ENCODE measurements at regions not wholly inside any gene's neighbourhood (a gene's known extent, or its start where the extent isn't known, plus 50 kb on each side); places are given as distances from the start of the nearest gene placed in this dataset.
"Not testable (repeated sequence)": the region's sequence is repeated elsewhere in the genome, so short reads cannot be mapped to it uniquely, and the experiment has no call there.

DNA sequence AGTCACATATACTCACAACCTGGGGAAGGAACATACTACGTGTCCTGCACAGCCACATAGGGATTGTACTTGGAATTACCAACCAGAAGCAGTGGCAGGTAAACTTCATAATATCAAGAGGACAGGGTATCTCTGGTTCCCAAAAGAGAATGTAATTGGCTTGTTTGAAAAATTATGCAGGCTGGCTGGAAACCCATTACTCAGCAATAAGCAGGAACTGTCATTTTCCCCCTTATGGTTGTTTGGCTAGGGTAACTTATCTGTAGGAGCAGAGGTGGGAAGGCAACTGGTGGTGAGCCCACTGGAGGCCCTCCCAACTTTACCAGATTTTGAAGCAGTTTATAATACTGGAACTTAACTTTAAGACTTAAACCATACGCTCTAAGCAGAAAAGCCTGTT lies 924.1 kb downstream of the LRRIQ3 start:
- no peak for DNase-seq (ENCODE audit: low read depth, low spot score)

DNA sequence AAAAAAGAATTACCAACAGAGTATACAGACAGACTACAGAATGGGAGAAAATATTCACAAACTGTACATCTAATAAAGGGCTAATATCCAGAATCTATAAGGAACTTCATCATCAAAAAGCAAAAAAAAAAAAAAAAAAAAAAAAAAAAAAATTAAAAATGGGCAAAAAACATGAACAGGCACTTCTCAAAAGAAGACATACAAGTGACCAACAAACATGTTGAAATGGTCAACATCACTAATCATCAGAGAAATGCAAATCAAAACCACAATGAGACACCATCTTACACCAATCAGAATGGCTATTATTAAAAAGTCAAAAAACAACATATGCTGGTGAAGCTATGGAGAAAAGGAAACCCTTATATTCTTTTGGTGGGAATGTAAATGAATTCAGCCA lies 952.8 kb downstream of the LRRIQ3 start:
- not testable (repeated sequence) for DNase-seq (ENCODE audit: low read depth, low spot score)

DNA sequence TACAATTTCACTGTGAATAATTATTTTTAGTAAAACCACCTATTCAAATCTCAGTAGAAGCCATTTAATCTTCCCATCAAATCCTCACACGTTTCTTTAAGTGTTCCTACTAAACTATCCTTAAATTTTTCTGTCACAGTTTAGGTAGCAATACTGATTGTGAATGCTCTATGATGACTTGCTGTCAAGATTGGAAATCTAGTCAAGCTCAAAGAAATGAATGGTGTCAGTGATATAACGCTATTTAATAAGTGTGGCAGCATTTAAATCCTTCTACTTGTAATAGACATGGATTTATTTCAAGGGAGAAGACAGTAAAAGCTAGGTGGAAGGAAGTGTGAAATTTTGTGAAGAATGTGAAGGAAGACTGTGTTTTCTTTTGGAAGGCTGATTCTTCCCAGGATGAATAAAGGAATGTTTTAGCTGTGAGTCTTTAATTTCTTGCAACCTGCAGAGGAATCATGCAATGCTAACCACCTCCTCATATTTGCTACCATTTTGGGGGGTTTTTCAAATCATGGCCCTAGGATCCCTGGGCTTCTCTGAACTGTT lies 936.7 kb upstream of the NEGR1 start:
- no peak for DNase-seq (ENCODE audit: low read depth, low spot score)

DNA sequence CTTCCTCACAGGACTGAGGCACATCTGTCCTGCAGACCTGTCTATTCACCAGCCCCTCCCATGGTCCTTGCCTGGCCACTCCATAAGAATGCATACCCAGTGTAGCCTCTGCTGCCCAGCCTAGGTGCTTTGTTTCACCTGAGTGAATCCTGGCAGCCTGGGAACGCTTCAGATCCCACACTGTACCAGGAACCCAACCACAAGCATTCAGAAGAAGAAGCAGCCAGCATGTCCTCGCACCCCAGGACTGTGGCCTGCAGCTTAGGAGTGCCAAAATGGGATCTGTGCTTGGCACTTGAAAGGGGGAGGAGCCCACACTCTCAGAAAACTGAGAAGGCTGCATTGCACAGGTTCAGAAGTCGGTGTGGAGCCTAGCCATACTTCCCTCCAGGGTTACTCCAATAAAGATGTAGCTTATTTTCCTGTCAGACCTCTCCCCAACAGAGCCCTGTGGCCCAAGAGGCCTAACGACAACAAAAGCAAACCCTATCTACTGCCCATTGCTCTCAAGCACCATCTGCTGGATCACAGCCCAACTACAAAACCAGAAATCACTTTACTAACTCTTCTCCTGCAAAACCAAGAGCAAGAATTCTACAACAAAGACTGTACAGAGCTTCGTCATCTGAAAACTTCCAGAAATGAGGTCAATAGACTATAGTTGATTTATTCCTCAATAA lies 923.1 kb upstream of the NEGR1 start:
- DNase-seq (ENCODE audit: low read depth, low spot score), result no peak

DNA sequence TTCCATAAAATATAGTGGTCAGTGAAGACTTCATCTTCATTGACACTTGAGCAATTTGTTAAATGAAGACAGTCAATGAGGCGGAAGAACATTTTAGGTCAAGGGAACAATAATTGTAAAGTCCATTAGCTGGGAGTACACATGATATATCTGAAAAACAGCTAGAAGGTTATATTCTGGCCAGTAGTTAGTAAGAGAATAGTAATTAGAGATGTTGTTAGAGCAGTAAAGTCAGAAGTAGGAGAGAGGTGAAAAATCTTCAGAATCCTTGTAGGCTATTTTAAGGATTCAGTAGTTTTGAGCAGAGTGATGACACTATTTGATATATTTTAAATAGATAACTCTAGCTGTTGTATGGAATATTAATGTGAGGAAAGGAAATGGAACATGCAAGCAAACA lies 915.6 kb upstream of the NEGR1 start:
- DNase-seq (ENCODE audit: low read depth, low spot score), result no peak

DNA sequence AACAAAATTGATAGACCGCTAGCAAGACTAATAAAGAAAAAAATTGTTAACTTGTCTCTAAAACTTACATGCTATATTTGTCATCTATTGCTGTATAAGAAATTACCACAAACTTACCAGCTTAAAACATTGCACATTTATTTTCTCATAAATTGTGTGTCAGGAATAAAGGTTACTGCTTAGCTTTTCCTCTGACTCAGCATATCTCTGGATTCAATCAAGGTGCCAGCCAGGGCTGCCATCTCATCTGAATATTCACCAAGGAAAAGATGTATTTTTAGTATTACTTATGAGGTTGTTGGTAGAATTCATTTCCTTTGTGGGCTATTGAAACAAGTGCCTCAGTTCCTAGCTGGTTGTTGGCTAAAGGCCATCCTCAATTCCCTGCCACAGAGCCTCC lies 912.6 kb upstream of the NEGR1 start:
- no peak for DNase-seq (ENCODE audit: low read depth, low spot score)

DNA sequence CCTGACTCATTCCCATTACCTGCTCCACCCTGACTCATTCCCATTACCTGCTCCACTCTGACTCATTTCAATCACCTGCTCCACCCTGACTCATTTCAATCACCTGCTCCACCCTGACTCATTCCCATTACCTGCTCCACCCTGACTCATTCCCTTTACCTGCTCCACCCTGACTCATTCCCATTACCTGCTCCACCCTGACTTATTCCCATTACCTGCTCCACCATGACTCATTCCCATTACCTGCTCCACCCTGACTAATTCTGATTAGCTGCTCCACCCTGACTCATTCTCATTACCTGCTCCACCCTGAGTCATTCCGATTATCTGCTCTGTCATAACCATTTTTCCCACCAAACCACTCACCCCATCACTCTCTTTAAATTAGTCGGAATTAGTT lies 901.2 kb upstream of the NEGR1 start:
- not testable (repeated sequence) for DNase-seq (ENCODE audit: low read depth, low spot score)

DNA sequence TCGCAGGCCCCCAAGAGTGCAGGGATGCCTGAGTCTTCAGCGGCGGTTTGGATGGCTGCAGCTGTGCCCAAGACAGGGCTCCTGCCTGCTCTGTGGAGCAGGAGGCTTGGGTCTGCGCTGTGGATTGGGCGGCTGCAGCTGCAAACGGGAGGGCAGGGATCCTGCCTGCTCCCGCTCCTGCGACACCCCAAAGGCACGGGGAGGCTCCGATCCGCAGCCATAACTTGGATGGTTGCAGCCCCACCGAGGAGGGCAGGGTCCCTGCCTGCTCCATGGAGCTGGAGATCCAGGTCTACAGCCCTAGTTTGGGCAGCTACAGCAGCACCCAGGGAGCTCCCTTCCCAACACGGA lies 898.8 kb upstream of the NEGR1 start:
- DNase-seq (ENCODE audit: low read depth, low spot score), result no peak

DNA sequence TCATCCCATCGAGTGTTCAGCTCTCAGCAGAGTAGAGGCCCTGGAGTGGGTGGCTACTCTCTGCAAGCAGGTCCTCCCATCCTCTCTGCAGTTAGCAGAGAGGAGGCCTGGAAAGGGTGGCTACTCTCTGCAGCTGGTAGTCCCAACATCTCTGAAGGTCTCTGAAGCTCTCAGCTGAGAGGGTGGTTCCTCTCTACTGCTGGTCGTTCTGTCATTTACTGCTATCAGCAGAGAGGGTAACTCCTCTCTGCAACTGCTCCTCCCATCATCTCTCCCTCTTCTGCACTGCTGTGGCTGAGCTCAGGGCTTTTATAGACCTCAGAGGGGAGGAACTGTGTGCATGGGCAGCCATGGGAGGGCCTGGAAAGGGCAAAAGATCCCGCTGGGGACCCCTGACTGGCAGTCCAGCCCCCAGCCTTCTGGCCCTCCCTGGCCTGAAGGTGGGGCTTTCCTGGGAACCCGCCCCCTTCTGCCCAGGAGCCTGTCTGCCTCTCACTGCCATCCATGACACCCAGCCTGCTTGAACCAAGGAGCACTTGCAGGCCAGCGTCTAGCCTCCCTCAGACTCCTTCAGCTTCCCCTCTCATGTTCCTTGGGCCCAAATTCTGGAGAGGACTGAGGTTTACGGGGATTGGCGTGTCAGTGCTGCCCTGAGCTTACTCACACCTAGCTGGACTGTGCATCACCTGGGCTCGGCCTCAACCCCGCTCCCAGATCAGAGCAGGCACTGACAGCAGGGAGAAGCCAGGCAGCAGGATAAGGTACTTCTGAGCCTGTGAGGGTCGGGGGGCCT lies 898.3 kb upstream of the NEGR1 start:
- no peak for DNase-seq (ENCODE audit: low read depth, low spot score)

DNA sequence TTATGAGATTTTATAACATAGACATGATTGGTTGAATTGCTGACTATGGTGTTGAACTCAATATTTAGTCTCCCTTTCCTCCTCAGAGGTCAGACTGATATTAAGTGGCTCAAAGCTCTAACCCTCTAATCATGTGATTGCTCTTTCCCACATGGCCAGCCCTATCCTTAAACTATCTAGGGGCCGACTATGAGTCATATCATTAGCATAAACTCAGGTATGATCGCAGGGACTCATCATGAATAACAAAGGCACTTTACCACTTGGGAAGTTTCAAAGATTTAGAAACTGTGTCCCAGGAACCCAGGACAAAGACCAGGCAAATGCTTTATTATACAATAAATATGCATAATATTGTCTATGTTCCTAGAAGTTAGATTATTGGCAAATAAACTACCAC lies 894.6 kb upstream of the NEGR1 start:
- DNase-seq (ENCODE audit: low read depth, low spot score), result no peak

DNA sequence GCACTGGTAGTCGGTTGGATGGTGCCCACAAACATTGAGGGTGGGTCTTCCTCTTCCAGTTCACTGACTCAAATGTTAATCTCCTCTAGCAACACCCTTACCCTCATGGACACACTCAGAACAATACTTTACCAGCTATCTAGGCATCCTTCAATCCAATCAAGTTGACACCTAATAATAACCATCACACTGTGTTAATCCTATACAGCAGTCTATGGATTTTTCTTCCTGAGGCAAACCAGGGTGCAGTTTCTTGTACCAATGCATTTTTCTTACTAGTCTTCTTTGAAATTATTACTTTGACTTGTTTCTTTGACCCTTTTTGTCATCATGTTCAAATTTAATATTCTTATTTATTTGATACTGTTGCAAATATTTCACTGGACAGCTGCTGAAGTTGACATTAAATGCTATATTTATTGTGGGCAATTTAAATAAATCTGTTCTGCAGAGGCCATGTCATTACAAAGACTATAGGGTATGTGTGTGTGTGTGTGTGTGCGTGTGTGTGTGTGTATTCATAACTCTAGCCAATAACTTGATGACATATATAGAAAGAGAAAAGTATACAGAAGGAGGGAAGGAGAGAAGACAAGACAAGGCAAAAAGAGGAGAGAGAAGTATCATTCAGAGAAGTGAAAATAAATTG lies 884.8 kb upstream of the NEGR1 start:
- no peak for DNase-seq (ENCODE audit: low read depth, low spot score)

DNA sequence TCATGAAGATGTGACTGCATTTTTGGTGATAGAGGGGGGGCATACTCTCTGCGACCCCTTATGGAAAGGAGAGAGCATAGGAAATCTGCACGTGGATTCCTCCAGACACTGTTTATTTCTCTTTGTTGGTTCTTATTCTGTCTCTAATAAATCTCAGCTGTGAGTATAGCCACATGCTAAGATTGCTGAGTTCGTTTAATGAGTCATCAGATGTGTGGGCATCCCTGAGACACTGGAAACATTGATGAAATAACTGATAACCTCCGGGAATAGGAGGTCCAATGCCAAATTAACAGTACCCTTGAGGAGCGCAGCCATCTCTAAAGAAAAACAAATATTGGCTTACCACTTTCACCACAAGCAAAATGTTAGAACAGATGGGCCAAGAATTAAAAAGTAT lies 880.2 kb upstream of the NEGR1 start:
- no peak for DNase-seq (ENCODE audit: low read depth, low spot score)

DNA sequence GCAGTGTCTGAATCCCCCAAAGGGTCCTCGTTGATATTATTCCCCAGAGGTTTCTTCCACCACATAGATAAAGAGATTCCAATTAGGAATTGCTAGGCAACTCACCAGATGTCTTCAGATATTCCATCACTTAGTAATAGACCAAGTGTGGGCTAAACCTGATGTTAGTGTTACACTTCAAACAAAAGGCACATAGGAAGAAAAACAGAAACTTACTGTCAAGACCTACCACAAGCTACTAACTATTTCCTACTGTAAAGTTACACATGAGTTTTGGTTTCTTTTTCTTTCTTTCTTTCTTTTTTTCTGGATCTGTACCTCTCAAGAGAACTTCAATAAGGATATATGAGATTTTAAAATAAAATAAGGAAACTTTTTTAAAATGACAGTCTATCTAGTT lies 879.1 kb upstream of the NEGR1 start:
- no peak for DNase-seq (ENCODE audit: low read depth, low spot score)

DNA sequence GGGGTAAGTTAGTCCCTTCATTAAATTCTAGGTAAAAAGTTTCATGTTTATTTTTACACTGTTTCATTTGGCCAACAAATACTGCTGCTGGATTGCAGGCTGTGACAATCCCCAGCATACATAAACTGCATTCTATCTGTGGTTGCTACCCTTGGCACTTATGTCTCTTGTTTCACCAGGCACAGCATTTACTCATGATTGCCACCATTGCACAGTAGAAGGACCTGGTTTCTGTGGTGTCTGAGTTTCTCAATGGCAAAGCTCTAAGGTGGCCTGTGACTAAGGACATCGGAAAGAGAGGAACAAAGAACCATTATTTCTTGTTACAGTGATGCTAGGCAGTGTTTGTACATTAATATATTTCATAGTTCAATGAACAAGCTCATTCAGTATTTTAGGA lies 878.4 kb upstream of the NEGR1 start:
- DNase-seq (ENCODE audit: low read depth, low spot score), result no peak

DNA sequence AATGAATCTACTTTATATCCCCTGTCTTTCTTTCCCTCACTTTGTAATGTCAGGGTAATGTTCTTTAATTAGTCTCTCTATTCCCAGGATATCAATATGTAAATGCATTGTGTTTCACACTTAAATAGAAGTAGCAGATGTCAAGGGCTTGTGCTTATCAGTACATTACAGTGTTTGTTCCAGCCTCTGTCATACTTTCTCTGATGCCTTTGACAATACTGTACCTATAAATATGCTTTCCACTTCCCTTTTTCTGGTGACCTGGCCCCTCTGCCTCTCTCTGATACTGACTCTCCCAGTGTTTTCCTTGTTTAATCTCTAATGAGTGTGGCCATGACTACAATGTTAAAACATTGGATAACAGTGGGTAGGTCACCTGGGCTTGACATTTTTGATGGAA lies 862.0 kb upstream of the NEGR1 start:
- DNase-seq (ENCODE audit: low read depth, low spot score), result no peak

DNA sequence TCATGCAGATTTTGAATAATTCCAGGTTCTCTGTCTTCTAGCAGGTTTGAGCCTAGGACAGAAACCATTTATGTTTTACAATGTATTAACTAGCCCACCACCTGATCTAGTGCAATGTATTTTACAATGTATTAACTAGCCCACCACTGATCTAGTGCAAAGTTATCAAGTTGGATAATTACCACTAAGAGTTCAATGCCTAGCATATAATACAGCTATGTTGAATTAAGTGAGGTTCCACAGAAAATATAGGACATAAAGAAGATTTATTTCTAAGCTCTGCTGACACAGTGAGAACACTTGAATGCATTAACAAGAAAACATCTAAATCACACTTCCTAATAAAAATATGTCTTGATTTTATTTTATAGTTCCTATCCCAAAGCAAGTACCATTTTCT lies 854.6 kb upstream of the NEGR1 start:
- DNase-seq (ENCODE audit: low read depth, low spot score), result no peak

DNA sequence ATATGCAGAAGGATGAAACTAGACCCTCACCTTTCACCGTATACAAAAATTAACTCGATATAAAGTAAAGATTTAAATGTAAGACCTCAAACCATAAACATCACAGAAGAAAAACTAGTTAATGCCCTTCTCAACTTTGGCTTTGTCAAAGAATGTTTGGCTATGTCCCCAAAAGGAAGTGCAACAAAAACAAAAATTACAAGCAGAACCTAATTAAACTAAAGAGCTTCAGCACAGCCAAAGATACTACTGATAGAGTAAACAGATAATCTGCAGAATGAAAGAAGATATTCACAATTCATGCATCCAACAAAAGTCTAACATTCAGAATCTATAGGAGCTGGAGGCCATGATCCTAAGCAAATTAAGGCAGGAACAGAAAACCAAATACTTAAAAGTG lies 824.6 kb upstream of the NEGR1 start:
- no peak for DNase-seq (ENCODE audit: low read depth, low spot score)

DNA sequence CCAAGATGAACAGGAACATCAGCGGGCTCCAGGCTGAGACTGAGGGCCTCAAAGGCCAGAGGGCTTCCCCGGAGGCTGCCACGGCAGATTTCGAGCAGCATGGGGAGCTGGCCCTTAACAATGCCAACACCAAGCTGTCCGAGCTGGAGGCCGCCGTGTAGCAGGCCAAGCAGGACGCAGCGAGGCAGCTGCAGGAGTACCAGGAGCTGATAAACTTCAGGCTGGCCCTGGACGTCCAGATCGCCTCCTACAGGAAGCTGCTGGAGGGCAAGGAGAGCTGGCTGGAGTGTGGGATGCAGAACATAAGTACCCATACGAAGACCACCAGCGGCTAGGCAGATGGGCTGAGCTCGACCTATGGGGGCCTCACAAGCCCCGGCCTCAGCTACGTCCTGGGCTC lies 823.4 kb upstream of the NEGR1 start:
- DNase-seq (ENCODE audit: low read depth, low spot score), result no peak

DNA sequence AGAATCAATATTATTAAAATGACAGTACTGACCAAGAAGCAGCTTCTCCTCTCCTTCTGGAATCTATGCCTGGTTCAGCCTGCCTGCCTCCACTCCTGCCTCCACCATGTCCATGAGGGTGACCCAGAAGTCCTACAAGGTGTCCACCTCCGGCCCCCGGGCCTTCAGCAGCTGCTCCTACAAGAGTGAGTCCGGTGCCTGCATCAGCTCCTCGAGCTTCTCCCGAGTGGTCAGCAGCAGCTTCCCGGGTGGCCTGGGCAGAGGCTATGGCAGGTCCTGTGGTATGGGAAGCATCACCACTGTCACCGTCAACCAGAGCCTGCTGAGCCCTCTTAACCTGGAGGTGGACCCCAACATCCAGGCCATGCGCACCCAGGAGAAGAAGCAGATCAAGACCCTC lies 822.4 kb upstream of the NEGR1 start:
- no peak for DNase-seq (ENCODE audit: low read depth, low spot score)

DNA sequence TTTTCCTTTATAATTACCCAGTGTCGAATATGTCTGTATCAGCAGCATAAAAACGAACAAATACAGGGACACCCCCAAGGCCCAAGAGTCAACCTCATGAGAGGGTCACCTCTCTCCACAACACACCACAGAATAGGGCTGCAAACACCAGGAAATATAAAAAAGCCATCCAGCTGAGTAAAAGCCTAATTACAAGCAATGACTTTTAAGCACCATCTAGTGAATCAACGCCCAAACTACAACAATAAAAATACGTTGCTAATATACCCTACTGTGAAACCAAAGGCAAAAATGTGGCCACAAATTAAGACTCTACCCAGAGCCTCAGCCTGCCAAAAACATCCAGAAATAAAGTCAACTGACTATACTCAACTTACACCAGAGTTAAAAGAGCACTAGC lies 817.9 kb upstream of the NEGR1 start:
- DNase-seq (ENCODE audit: low read depth, low spot score), result no peak

DNA sequence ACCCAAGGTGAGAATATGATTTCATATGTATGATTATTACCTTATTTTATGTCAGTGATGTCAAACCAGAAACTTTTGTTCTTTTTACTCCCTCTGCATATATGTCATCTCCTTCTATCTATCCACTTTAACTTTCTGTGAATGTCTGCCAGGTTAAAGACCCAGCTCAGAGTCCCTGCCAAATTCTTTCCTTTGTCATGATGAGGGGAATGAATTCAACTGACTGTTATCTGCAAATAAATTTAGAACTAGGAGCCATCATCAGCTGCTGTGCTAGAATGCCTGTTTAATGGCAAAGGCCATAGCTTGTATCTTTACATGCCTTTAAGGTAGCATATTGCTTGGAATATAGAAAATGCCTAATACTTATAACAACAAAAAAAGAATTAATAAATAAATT lies 815.6 kb upstream of the NEGR1 start:
- no peak for DNase-seq (ENCODE audit: low read depth, low spot score)

DNA sequence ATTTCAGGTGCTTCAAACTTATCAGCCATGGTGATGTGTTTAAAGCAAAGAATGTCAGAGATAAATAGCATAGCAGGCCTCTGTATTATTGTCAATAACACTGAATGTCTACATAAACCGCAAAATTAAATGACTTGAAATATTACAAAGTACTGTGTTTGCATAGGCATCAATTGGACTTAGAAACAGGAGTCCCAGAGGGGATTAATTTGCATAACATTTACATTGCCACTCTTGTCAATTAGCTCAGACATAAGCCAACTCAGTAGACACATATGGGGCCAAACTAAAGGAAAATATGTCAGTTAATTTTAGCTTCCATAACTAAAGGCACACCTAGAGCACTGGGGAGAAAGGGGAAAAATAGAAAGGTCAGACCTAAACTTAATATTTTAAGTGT lies 814.5 kb upstream of the NEGR1 start:
- no peak for DNase-seq (ENCODE audit: low read depth, low spot score)

DNA sequence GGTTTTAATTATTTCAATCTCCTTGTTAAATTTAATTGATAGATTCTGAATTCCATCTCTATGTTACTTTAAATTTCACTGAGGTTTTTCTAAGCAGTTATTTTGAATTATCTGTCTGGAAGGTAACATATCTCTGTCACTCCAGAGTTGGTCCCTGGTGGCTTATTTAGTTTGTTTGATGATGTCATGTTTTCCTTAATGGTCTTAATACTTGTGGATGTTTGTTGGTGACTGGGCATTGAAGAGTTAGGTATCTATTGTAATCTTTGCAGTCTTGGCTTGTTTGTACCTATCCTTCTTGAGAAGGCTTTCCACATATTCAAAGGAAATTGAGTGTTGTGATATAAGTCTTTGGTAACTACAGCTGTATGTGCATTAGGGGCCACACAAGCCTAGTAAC lies 810.0 kb upstream of the NEGR1 start:
- no peak for DNase-seq (ENCODE audit: low read depth, low spot score)

All from smooth muscle cell of the brain vasculature (primary cell).